ENCODE measurements at regions not wholly inside any gene's neighbourhood (a gene's known extent, or its start where the extent isn't known, plus 50 kb on each side); places are given as distances from the start of the nearest gene placed in this dataset.

DNA sequence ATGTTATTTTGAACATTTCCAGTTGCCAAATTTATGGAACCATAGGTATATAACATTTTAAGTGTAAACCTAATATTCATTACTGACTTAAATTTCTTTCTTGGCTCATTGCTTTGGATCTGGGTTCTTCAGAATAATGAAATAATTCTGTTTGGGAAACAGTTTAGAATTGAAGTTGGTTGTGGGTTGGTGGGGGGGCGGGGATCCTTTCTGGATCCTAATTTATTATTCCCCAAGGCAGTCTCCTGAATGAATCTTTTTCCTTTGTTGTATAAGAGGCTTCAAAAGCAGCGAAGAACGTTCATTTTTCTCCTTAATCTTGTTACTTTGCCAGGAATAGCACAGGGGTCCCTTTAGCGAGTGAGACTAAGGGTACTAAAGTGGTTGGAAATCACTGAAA lies 325.5 kb downstream of the FOXG1 start:
- no peaks in the 10 kb centered on the region for H3K36me3 ChIP-seq (ENCODE audit: control insufficient read depth in 2 of 2, insufficient read depth in 1 of 2, low read length in 2 of 2)
- no peak overlapping the region for H3K27ac ChIP-seq (ENCODE audit: extremely low read depth, low read depth, low read length)
- TF ChIP-seq HOXA7 (CRISPR knock-in tag; IDR thresholded peaks at IDR 0.05; ENCODE audit: borderline replicate concordance) (no peak), ZNF184 (tag by site-specific recombination; IDR thresholded peaks at IDR 0.05) (no peak), ZNF175 (tag by site-specific recombination; IDR thresholded peaks at IDR 0.05) (no peak), FEZF1 (tag by site-specific recombination; IDR thresholded peaks at IDR 0.05) (no peak), SETDB1 (IDR thresholded peaks at IDR 0.05; ENCODE audit: insufficient read length, low read length) (no peak), GLI2 (tag by site-specific recombination; IDR thresholded peaks at IDR 0.05; ENCODE audit: borderline replicate concordance, low read depth) (no peak), ZNF768 (tag by site-specific recombination; IDR thresholded peaks at IDR 0.05) (no peak), ZNF558 (tag by site-specific recombination; IDR thresholded peaks at IDR 0.05) (no peak), ZNF791 (tag by site-specific recombination; IDR thresholded peaks at IDR 0.05) (no peak), ZNF660 (tag by site-specific recombination; IDR thresholded peaks at IDR 0.05) (no peak), ZEB2 (tag by site-specific recombination; IDR thresholded peaks at IDR 0.05) (no peak)
- TF ChIP-seq, protein P1, sequence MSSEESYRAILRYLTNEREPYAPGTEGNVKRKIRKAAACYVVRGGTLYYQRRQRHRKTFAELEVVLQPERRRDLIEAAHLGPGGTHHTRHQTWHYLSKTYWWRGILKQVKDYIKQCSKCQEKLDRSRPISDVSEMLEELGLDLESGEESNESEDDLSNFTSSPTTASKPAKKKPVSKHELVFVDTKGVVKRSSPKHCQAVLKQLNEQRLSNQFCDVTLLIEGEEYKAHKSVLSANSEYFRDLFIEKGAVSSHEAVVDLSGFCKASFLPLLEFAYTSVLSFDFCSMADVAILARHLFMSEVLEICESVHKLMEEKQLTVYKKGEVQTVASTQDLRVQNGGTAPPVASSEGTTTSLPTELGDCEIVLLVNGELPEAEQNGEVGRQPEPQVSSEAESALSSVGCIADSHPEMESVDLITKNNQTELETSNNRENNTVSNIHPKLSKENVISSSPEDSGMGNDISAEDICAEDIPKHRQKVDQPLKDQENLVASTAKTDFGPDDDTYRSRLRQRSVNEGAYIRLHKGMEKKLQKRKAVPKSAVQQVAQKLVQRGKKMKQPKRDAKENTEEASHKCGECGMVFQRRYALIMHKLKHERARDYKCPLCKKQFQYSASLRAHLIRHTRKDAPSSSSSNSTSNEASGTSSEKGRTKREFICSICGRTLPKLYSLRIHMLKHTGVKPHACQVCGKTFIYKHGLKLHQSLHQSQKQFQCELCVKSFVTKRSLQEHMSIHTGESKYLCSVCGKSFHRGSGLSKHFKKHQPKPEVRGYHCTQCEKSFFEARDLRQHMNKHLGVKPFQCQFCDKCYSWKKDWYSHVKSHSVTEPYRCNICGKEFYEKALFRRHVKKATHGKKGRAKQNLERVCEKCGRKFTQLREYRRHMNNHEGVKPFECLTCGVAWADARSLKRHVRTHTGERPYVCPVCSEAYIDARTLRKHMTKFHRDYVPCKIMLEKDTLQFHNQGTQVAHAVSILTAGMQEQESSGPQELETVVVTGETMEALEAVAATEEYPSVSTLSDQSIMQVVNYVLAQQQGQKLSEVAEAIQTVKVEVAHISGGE (tag by site-specific recombination; conservative IDR thresholded peaks at IDR 0.05; ENCODE audit: low read depth), result no peak
- TF ChIP-seq, protein P2, sequence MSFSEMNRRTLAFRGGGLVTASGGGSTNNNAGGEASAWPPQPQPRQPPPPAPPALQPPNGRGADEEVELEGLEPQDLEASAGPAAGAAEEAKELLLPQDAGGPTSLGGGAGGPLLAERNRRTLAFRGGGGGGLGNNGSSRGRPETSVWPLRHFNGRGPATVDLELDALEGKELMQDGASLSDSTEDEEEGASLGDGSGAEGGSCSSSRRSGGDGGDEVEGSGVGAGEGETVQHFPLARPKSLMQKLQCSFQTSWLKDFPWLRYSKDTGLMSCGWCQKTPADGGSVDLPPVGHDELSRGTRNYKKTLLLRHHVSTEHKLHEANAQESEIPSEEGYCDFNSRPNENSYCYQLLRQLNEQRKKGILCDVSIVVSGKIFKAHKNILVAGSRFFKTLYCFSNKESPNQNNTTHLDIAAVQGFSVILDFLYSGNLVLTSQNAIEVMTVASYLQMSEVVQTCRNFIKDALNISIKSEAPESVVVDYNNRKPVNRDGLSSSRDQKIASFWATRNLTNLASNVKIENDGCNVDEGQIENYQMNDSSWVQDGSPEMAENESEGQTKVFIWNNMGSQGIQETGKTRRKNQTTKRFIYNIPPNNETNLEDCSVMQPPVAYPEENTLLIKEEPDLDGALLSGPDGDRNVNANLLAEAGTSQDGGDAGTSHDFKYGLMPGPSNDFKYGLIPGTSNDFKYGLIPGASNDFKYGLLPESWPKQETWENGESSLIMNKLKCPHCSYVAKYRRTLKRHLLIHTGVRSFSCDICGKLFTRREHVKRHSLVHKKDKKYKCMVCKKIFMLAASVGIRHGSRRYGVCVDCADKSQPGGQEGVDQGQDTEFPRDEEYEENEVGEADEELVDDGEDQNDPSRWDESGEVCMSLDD (tag by site-specific recombination; IDR thresholded peaks at IDR 0.05), result no peak
- TF ChIP-seq, protein P3, sequence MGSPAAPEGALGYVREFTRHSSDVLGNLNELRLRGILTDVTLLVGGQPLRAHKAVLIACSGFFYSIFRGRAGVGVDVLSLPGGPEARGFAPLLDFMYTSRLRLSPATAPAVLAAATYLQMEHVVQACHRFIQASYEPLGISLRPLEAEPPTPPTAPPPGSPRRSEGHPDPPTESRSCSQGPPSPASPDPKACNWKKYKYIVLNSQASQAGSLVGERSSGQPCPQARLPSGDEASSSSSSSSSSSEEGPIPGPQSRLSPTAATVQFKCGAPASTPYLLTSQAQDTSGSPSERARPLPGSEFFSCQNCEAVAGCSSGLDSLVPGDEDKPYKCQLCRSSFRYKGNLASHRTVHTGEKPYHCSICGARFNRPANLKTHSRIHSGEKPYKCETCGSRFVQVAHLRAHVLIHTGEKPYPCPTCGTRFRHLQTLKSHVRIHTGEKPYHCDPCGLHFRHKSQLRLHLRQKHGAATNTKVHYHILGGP (tag by site-specific recombination; IDR thresholded peaks at IDR 0.05), result no peak
- no peaks in the 10 kb centered on the region for H3K4me1 ChIP-seq (ENCODE audit: control insufficient read depth, insufficient read depth, low read length)
- POLR2A ChIA-PET, result no interaction called here
- no peak overlapping the region for H3K4me3 ChIP-seq (ENCODE audit: low read depth, low read length)
- CTCF ChIA-PET, result no interaction called here
- H3K9me3 ChIP-seq (ENCODE audit: control insufficient read depth, insufficient read depth, low read depth, low read length), result no peaks in the 10 kb centered on the region

DNA sequence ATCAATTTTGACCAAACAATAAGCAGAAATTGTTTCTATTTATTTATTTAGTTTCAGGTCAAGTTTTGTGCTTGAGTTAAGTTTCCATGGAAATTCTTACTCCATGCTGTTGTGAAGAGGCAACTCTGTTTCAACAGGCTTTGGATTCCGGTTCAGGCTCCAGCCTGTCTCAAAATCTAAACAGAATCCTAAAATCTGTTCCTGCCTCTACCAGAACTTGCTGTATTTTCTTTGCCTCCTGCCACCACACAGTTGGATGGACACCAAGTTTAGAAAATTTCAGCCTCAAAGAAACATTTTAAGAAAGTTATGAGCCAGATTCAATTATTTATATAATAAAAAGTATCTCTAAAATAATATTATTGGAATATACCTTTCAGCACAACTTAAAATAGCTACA lies 330.9 kb downstream of the FOXG1 start:
- no peak overlapping the region for H3K4me3 ChIP-seq (ENCODE audit: low read depth, low read length)
- H3K36me3 ChIP-seq (ENCODE audit: control insufficient read depth in 2 of 2, insufficient read depth in 1 of 2, low read length in 2 of 2), result no peaks in the 10 kb centered on the region
- ChIA-PET POLR2A (no interaction called here), CTCF (no interaction called here)
- no peaks in the 10 kb centered on the region for H3K4me1 ChIP-seq (ENCODE audit: control insufficient read depth, insufficient read depth, low read length)
- TF ChIP-seq ZNF600 (tag by site-specific recombination; IDR thresholded peaks at IDR 0.05) (no peak), ZNF37A (tag by site-specific recombination; IDR thresholded peaks at IDR 0.05) (no peak)
- TF ChIP-seq, protein P4, sequence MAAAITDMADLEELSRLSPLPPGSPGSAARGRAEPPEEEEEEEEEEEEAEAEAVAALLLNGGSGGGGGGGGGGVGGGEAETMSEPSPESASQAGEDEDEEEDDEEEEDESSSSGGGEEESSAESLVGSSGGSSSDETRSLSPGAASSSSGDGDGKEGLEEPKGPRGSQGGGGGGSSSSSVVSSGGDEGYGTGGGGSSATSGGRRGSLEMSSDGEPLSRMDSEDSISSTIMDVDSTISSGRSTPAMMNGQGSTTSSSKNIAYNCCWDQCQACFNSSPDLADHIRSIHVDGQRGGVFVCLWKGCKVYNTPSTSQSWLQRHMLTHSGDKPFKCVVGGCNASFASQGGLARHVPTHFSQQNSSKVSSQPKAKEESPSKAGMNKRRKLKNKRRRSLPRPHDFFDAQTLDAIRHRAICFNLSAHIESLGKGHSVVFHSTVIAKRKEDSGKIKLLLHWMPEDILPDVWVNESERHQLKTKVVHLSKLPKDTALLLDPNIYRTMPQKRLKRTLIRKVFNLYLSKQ (tag by site-specific recombination; IDR thresholded peaks at IDR 0.05; ENCODE audit: borderline replicate concordance), result no peak
- TF ChIP-seq, protein P5, sequence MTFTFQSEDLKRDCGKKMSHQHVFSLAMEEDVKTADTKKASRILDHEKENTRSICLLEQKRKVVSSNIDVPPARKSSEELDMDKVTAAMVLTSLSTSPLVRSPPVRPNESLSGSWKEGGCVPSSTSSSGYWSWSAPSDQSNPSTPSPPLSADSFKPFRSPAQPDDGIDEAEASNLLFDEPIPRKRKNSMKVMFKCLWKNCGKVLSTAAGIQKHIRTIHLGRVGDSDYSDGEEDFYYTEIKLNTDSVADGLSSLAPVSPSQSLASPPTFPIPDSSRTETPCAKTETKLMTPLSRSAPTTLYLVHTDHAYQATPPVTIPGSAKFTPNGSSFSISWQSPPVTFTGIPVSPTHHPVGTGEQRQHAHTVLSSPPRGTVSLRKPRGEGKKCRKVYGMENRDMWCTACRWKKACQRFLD (tag by site-specific recombination; IDR thresholded peaks at IDR 0.05), result no peak
- H3K27ac ChIP-seq (ENCODE audit: extremely low read depth, low read depth, low read length), result no peak overlapping the region
- no peaks in the 10 kb centered on the region for H3K9me3 ChIP-seq (ENCODE audit: control insufficient read depth, insufficient read depth, low read depth, low read length)
